NOMO-1 treated with DMSO at 0.1 percent for 48 hours (cell line): ENCODE measurements at regions not wholly inside any gene's neighbourhood (a gene's known extent, or its start where the extent isn't known, plus 50 kb on each side); places are given as distances from the start of the nearest gene placed in this dataset.
"Not testable (repeated sequence)": the region's sequence is repeated elsewhere in the genome, so short reads cannot be mapped to it uniquely, and the experiment has no call there.

ENCODE experiments used
- DNase-seq: peaks from one replicate; lab custom pipeline; 2025; ENCODE audit not compliant: unreplicated experiment; lab: John Stamatoyannopoulos, UW

- no peak for DNase-seq
Observed at GRCh38 chr1:29783508-29784275, 547.4 kb downstream of the PTPRU start.

- no peak for DNase-seq
Observed at GRCh38 chr1:29782846-29783507, 546.7 kb downstream of the PTPRU start.

GRCh38 chr1:29779146-29779545 is 542.8 kb downstream of the PTPRU start:
- DNase-seq = no peak

- DNase-seq = no peak
Observed at GRCh38 chr1:29777522-29777921, 541.2 kb downstream of the PTPRU start.

GRCh38 chr1:29774355-29774754 is 538.0 kb downstream of the PTPRU start:
- DNase-seq = no peak

- no peak for DNase-seq
Observed at GRCh38 chr1:29772584-29773100, 536.3 kb downstream of the PTPRU start.

GRCh38 chr1:29767769-29768425 is 531.6 kb downstream of the PTPRU start:
- no peak for DNase-seq

GRCh38 chr1:29767088-29767685 is 530.9 kb downstream of the PTPRU start:
- DNase-seq = no peak

- DNase-seq = no peak
Observed at GRCh38 chr1:29762635-29763034, 526.3 kb downstream of the PTPRU start.

- no peak for DNase-seq
Observed at GRCh38 chr1:29761159-29761928, 525.0 kb downstream of the PTPRU start.

- DNase-seq = no peak
Observed at GRCh38 chr1:29760067-29760564, 523.8 kb downstream of the PTPRU start.

GRCh38 chr1:29758781-29759499 is 522.6 kb downstream of the PTPRU start:
- no peak for DNase-seq

GRCh38 chr1:29757866-29758780 is 521.8 kb downstream of the PTPRU start:
- DNase-seq = no peak

- no peak for DNase-seq
Observed at GRCh38 chr1:29756901-29757725, 520.8 kb downstream of the PTPRU start.

GRCh38 chr1:29756498-29756897 is 520.2 kb downstream of the PTPRU start:
- no peak for DNase-seq

- no peak for DNase-seq
Observed at GRCh38 chr1:29756085-29756484, 519.8 kb downstream of the PTPRU start.

GRCh38 chr1:29755412-29756015 is 519.2 kb downstream of the PTPRU start:
- DNase-seq = not testable (repeated sequence)
